GM21723 (cell line): ENCODE measurements at regions not wholly inside any gene's neighbourhood (a gene's known extent, or its start where the extent isn't known, plus 50 kb on each side); places are given as distances from the start of the nearest gene placed in this dataset.

Experiments
- ATAC-seq: cut with Tn5 transposase; IDR thresholded peaks from one replicate; pipeline ENCODE4 v1.9.1; 2021; ENCODE audit warnings: mild to moderate bottlenecking, moderate library complexity; ENCODE audit not compliant: unreplicated experiment

DNA sequence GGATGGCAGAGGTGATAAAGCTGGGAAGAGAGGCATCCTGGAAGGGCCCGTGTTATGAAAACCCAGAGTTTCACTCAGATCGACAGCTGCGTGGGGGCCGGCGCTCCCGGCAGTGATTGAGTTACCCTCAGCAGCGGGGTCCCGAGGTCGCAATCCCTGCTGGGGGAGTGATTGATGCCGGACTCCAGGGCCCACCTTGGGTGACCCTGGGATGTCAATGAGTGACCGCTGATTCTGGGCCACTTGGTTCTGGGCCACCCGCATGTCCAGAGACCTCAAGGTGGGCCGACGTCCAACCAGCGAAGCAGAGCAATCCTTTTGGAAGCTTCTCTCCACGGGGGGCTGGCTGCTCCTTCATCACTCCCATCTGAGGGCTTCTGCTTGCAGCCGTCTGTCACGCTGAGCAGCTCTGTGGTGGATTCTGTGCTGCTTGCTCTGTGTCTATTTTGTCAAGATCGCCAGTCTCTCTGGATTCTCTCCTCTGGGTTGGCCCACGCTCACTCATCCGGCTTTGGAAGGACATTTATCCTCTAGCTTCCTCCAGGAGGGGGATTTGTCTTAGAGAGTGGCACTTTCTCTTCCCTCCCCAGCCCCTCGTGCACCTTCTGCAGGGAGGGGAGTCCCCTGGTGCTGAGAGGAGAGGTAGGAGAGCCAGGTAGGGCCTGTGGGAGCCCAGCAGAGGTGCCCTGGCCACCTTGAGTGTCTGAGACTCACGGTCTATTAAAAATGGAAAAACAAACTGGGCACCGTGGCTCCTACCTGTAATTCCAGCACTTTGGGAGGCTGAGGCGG, 110.9 kb upstream of the C1orf174 start:
- no peak for ATAC-seq

- no peak for ATAC-seq
Observed at GRCh38 chr1:4016351-4017130, 116.5 kb upstream of the C1orf174 start.

- no peak for ATAC-seq
Observed at GRCh38 chr1:4017636-4018365, 117.7 kb upstream of the C1orf174 start.

DNA sequence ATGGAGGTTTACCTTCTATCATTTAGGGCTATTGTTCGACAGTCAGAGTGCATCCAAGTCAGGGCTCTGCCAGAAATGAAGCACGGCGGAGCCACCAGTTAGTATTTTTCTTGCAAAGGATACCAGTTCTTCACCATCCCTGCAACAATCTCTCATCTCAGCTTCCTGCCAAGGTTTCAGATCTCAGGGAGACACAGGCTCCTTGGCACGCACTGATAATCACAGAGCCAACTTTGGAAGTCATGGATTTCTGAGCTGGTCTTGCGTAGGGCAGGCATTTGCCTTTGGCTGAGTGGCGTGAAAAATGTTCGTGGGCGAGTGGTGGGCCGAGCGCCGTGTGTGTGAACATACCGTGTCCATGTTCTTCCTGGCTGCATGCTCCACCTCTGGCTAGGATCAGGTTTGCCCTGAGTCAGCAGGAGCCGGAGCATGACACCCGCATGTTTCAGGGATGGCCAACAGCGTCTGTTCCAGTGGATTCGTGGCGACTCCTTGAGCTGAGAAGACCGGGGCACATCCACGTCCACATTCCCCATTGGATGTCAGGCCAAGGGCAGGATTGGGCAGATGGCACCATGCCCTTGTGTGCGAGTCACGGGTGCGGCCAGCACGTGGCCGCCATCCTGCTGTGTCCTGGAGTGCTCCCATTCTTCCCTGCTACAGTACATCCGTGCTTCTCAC, 118.5 kb upstream of the C1orf174 start:
- no peak for ATAC-seq

- ATAC-seq, result no peak
Observed at GRCh38 chr1:4019147-4019521, 119.1 kb upstream of the C1orf174 start.

DNA sequence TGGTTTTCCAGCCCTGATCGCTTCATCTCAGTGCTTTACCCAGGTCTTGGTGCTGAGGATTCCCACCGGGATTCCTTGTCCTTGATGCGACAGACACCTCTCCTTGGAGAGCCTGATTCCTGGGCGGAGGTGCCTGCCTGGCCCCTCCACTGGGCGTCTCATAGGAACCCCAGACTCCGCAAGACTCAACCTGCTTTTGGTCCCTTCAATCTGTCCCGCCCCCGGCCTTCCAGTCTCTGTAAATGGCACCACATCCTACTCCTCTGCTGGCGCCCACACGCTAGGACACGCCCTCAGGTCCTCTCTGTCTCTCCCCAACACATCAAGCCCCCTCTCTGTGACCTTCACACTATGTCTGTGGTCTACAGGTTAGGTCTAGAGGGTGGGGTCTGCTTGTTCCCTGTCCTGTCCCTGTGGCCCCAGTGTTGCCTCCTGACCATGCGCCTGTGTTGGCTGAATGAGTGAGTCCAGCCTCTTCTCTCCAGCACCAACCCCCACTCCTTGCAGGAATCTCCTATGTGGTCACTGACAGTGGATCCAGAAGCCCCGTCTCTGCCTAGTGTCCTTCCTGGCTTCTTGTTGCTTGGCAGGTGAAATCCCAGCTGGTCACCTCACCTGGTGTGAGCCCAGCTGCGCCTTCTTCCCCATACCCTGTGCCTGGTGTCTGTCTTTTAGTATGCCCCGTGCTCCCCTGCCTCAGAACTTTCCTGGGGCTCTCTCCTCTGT, 119.7 kb upstream of the C1orf174 start:
- ATAC-seq, result no peak

- ATAC-seq, result no peak
Observed at GRCh38 chr1:4020449-4020848, 120.4 kb upstream of the C1orf174 start.

DNA sequence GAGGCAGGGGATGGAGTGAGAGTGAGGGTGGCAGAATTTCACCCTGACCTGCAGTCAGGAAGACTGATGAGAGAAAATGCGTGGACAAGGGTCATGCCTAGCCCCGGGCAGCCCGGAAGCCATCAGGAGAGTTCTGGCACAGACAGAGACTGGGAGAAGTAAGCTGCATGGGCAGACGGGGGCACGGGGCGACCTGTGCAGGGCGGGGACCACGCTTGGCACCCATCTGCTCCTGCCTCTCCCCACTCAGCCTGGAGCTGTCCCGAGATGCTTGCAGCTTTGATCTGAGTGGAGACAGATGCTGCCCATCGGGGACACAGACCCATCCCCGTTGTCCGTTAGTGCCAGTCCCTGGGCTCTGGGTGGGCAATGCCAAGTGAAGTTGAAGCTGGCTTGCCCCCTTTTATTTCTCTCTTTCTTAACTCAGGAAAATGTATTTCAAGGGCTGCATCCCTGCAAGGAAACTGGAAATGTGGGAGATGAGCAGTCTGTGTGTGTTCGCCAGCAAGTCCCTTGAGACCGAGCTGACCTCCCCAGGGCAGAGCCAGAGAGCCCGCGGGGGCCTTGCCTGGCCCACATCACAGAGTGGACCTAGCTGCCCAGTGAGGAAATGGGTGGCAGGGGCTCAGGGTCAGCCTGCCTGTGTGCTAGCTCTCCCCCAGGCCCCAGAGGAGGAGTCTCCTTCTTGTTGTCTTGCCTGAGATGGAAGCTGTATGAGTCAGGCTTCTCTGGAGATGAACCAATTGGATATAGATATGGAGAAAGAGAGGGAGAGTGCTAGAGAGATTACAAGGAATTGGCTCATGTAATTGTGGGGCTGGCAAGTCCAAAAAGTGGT, 121.3 kb upstream of the C1orf174 start:
- no peak for ATAC-seq

DNA sequence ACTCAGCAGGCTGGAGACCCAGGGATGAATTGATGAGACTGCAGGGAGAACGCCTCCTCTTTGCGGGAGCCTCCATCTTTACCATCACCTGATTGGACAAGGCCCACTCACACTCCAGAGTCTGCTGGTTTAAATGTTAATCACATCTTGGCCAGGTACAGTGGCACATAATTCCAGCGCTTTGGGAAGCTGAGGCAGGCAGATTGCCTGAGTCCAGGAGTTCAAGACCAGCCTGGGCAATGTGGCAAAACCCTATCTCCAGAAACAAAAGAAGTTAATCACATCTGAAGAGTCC, 121.8 kb upstream of the C1orf174 start:
- no peak for ATAC-seq

- no peak for ATAC-seq
Observed at GRCh38 chr1:4022715-4023114, 122.6 kb upstream of the C1orf174 start.

DNA sequence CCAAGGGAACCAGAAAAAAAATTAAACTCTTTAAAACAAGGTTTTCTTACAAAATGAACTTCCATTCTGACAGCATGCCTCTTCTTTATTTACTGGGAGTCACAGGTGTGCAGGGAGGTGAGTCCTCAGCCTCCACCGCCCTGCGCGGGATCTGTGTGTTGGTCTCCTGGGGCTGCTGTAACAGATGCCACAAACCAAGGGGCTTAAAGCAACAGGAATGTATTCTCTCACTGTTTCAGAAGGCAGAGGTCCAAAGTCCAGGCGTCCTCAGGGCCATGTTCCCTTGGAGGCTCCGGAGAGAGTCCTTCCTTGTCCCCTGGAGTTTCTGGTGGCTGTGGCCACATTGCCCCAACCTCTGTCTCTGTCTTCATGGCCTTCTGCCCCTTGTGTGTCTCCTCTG, 123.6 kb upstream of the C1orf174 start:
- no peak for ATAC-seq

DNA sequence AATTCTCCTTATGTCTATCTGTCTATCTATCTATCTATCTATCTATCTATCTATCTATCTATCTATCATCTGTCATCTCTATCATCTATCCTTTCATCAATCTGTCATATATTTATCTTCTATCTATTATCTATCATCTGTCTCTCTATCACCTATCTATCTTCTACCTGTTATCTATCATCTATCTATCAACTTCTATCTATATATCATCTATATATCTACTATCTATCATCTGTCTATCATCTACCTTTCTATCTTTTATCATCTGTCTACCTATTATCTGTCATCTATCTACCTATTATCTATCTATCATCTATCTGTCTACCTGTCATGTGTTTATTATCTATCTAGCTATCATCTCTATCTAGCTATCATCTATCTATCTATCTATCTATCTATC, 124.7 kb upstream of the C1orf174 start:
- ATAC-seq, result no peak

- ATAC-seq, result no peak
Observed at GRCh38 chr1:4025752-4026151, 125.7 kb upstream of the C1orf174 start.

- no peak for ATAC-seq
Observed at GRCh38 chr1:4027008-4027407, 126.9 kb upstream of the C1orf174 start.

DNA sequence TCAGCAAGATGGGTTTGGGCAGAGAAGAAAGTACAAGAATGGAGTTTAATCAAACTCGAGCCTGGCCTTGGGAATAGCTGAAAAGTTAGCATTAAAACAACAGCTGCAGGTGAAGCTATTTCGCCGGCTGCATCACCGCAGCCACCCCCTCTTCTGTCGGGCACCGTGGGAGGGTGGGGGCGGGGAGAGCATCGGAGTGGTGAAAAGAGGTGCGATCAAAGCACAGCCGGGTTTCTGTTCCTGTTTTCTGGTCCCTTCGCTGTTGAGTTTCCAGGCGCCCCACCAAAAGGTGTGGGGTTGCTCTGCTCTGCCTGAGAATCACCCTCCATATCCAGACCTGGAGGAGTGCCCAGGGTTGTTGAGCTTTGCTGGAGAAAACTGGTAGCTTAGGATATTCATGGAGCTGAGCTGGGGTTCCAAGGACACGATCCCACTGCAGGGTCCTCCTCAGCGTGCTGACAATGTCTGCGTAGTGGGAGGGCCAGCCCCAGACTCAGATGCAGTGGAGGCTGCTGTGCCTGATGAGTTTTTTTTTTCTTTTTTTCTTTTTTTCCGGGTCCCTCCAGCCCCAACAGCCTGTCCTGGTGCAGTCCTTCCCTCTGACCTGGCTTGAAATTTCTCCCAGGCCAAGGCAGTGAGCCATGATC, 127.5 kb upstream of the C1orf174 start:
- no peak for ATAC-seq

DNA sequence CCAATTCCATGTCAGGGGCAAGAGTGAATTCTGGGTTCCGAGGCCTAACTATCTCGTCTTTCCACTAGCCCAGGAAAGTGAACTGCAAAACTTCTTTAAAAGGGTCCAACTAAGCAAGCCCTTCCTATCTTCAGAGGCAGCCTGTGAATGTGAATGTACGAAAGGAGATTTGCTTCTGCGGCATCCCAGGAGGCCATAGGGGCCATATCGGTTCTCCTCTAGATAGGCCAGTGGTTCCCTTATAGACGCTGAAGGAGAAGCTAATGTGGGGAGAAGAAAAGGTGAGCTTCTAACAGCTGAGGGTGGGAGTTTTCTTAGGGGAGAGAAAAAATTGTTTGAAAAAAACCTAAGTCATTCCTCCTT, 128.0 kb upstream of the C1orf174 start:
- ATAC-seq, result no peak

- no peak for ATAC-seq
Observed at GRCh38 chr1:4029376-4029775, 129.3 kb upstream of the C1orf174 start.

GRCh38 chr1:4032571-4032970, 132.5 kb upstream of the C1orf174 start:
- ATAC-seq, result no peak

- ATAC-seq, result no peak
Observed at GRCh38 chr1:4033129-4033676, 133.1 kb upstream of the C1orf174 start.
